D721Med (cell line): ENCODE measurements at regions not wholly inside any gene's neighbourhood (a gene's known extent, or its start where the extent isn't known, plus 50 kb on each side); places are given as distances from the start of the nearest gene placed in this dataset.
A peak's percentile ranks its signal among the peaks of the same experiment; 100 is the strongest.

Source experiments
- DNase-seq: peaks from one replicate; pipeline ENCODE4 v3.0.0; 2011; ENCODE audit warnings: low spot score; ENCODE audit not compliant: insufficient read length
- FAIRE-seq: peaks from 2 replicates; lab custom pipeline; 2011; peaks lifted over from hg19 to GRCh38; lab: Jason Lieb, UNC
- TF ChIP-seq, protein P1 (sequence below): IDR thresholded peaks from 2 replicates; pipeline ENCODE4 v1.5.1; 2012; ENCODE audit warnings: mild to moderate bottlenecking, control low read depth; ENCODE audit not compliant: insufficient read depth; ENCODE audit errors: missing control alignments

DNA sequence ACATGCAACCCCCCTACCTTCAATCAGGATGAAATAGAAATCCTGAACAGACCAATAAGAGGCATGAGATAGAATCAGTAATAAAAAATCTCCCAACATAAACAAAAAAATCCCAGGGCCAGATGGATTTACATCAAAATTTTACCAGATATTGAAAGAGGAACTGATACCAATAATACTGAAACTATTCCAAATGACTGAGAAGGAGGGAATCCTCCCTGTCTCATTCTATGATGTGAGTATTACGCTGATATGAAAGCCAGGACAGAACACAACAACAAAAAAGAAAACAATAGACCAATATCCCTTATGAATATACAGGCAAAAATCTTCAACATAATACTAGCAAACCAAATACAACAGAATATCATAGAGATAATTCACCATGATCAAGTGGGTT is 109.0 kb upstream of the SMC2 start:
- TF ChIP-seq, protein P1, sequence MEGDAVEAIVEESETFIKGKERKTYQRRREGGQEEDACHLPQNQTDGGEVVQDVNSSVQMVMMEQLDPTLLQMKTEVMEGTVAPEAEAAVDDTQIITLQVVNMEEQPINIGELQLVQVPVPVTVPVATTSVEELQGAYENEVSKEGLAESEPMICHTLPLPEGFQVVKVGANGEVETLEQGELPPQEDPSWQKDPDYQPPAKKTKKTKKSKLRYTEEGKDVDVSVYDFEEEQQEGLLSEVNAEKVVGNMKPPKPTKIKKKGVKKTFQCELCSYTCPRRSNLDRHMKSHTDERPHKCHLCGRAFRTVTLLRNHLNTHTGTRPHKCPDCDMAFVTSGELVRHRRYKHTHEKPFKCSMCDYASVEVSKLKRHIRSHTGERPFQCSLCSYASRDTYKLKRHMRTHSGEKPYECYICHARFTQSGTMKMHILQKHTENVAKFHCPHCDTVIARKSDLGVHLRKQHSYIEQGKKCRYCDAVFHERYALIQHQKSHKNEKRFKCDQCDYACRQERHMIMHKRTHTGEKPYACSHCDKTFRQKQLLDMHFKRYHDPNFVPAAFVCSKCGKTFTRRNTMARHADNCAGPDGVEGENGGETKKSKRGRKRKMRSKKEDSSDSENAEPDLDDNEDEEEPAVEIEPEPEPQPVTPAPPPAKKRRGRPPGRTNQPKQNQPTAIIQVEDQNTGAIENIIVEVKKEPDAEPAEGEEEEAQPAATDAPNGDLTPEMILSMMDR: no peak
- DNase-seq (no peak), FAIRE-seq (no peak)

DNA sequence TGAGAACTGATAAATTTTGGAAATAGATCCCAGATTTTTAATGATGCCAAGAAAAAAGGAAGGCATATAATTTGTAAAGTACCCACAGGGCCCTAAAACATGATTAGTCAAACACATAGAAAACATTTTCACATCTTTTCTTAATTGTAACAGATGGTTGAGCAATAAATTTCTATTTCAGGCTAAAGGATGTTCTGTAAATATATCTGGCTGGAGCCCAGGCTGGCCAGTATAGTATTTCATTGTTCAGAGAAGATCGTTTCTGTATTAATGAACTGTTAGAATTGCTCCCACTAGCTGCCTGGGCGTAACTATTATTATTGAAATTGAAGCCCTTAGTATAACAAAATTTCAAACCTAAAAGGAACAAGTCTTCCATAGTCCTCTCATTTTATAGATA is 105.3 kb upstream of the SMC2 start:
- no peak for FAIRE-seq
- TF ChIP-seq, protein P1: no peak

DNA sequence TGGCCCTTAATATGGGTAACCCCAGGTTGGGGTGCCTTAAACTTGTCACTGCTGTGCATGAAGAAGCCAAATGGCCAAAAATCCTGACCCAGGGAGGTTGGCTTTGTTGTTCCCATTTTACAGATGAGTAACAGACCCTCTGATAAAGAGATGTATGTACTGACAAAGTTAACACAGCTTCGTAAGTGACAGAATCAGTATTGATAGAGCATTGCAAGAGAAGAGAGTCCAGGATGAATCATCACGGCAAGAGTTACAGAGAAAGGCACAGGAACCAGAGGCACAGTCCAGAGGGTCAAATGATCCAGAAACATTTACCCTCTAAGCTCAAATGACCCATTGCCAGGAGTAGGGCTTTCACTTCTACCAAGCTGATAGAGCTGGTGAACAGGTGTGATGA is 103.8 kb upstream of the SMC2 start:
- TF ChIP-seq, protein P1: no peak
- DNase-seq (no peak), FAIRE-seq (no peak)

More for the DNA sequence above, 105.3 kb upstream of the SMC2 start:
- DNase-seq: no peak

DNA sequence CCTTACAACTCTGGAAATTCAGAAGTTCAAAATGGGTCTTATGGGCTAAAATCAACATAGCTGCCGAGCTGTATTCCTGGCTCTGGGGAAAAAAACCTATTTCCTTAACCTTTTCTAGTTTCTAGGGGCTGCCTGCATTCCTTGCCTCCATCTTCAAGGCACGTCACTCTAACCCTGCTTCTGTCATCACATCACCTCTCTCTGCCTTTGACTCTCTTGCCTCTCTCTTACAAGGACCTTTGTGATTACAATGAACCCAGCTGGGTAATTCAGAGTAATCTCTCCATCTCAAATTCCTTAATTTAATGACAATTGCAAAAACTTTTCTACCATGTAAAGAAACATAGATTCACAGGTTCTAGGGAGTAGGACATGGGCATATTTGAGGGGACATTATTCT is 103.1 kb upstream of the SMC2 start:
- no peak for FAIRE-seq
- no peak for DNase-seq
- TF ChIP-seq, protein P1: no peak

DNA sequence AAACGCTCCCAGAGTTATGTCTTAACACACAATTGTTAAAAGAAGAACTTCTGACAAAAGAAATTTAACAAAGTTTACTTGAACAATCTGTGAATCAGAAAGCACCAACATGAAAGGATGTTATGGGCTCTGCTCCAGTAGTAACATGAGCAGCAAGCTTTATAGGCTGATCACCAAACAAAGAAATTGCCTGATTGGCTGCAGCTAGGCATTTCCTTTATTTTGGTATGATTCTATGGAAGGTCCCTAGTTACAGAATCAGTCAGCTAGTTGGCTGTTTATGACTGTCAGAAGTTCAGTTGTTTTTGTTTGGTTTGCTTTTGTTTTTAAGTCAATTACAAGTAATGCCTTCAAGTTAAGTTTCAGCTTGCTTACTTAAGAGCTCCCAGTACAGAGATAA is 102.4 kb upstream of the SMC2 start:
- no peak for DNase-seq
- FAIRE-seq: peak; percentile 60
- TF ChIP-seq, protein P1: no peak

DNA sequence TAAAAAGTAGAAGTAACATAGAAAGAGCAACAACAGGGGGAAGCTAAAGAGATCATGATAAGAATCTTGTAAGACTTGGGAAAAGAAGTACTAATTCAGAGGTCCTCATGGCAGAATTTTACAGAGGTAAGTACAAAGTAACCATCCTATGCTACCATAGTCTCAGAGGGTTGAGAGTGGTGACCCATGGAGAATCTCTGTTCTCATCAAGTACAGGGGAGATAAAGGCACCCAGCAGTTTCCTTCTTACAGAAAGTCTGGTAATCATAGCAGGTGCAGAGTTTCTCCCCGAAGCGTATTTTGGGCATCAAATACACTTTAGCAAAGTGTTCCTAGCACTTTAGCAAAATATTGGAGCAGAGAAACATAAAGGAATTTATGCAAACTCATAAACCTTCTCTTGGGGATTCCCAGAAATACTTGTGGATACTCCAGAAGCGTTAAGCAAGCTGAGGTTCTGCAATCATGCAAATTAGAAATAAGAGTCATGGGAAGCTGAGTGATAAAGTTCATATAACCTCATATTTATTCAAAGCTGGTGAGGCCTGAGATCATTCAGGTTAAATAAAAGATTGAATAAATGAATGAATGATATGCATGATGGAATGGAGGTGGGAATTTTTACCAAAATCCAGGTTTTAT is 101.0 kb upstream of the SMC2 start:
- no peak for DNase-seq
- FAIRE-seq: no peak
- TF ChIP-seq, protein P1: no peak

DNA sequence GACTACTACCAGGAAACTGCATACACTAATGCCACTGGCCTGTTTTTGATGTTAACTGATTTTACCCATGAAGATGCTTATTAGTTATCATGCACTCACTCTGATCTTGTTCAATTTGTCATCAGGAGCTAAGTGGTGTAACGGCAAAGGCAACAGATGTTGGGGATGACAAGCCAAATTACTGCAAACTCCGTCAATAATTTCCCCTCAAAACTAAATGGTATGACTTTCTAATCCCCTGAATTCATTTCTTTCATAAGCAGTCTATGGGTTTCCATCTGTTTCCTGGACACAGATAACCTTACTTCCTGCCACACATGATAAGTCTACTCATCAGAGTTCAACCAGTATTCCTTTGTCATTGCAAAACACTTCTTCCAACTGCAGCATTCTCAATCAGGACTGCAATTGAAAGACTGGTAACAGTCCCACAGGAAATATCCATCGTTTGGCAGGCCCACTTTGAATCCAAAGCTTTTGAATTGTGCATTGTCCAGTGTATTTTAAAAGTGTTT is 96.2 kb upstream of the SMC2 start:
- DNase-seq: no peak
- TF ChIP-seq, protein P1: no peak
- peak; percentile 66 for FAIRE-seq
